ENCODE measurements at regions not wholly inside any gene's neighbourhood (a gene's known extent, or its start where the extent isn't known, plus 50 kb on each side); places are given as distances from the start of the nearest gene placed in this dataset.

DNA sequence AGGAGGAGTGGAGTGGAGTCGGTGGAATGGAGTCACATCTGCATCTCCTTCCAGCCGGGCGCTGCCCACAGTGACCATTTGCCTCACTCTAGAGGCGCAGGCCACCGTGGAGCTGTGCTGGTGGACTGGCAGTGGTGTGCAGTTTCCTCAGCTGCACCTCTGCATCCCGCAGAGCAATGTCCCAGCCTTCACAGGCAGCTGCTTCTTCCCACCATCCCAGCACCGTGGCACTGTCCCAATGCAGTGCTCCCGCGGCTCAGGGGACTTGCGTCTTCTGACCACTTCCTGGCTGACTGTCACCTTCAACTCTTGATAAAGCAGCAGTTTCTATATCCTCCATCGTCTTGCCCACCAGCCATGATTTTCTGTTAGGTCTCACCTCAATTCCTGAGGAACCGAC is 90.3 kb upstream of the SFMBT2 start:
- H3K27me3 Mint-ChIP-seq (ENCODE audit: low read depth) = peaks cover 4% of the 10 kb centered on the region; the same call in 1 of the 2 replicates
- H3K4me1 Mint-ChIP-seq = no peaks in the 10 kb centered on the region
- DNase-seq (ENCODE audit: low spot score) (no peak), ATAC-seq (no peak)
- ChIA-PET POLR2A (interaction anchor here (0.6 kb wide), 1 partner anchor 1066 kb away, joined by 3 read pairs; no protein-coding TSS in a partner anchor), CTCF (interaction anchor here (1.1 kb wide), 1 partner anchor 12 kb away, joined by 3 read pairs; no protein-coding TSS in a partner anchor)
- H3K9me3 Mint-ChIP-seq = peaks cover 10% of the 10 kb centered on the region; the same call in 1 of the 2 replicates
- H3K4me3 Mint-ChIP-seq = no peak overlapping the region
- H3K27ac Mint-ChIP-seq = no peak overlapping the region
- no peak for TF ChIP-seq TCF7 (CRISPR knock-in tag; IDR thresholded peaks at IDR 0.05; ENCODE audit: low read depth)
- TF ChIP-seq MXD4 (CRISPR knock-in tag; IDR thresholded peaks at IDR 0.05; ENCODE audit: borderline replicate concordance) = no peak
- no peak for TF ChIP-seq ZNF121 (CRISPR knock-in tag; IDR thresholded peaks at IDR 0.05)
- TF ChIP-seq TEAD1 (CRISPR knock-in tag; IDR thresholded peaks at IDR 0.05) = no peak
- TF ChIP-seq EMX1 (CRISPR knock-in tag; IDR thresholded peaks at IDR 0.05) = no peak
- no peak for TF ChIP-seq FOXP4 (CRISPR knock-in tag; IDR thresholded peaks at IDR 0.05)
- TF ChIP-seq MLX (CRISPR knock-in tag; IDR thresholded peaks at IDR 0.05) = no peak
- no peak for TF ChIP-seq NFATC4 (CRISPR knock-in tag; IDR thresholded peaks at IDR 0.05)
- TF ChIP-seq GABPB1 (CRISPR knock-in tag; IDR thresholded peaks at IDR 0.05) = no peak
- no peak for TF ChIP-seq RELA (CRISPR knock-in tag; IDR thresholded peaks at IDR 0.05; ENCODE audit: borderline replicate concordance)
- no peak for TF ChIP-seq HMGA2 (CRISPR knock-in tag; IDR thresholded peaks at IDR 0.05)
- TF ChIP-seq ZNF263 (CRISPR knock-in tag; IDR thresholded peaks at IDR 0.05; ENCODE audit: low read depth) = no peak
- TF ChIP-seq ZNF219 (CRISPR knock-in tag; IDR thresholded peaks at IDR 0.05; ENCODE audit: borderline replicate concordance) = no peak
- no peaks in the 10 kb centered on the region for H3K36me3 Mint-ChIP-seq

- DNase-seq (ENCODE audit: low spot score) (no peak), ATAC-seq (no peak)
- ChIA-PET CTCF (no interaction called here), POLR2A (no interaction called here)
- H3K27me3 Mint-ChIP-seq (ENCODE audit: low read depth) = peaks cover 7% of the 10 kb centered on the region; the same call in 1 of the 2 replicates
- no peaks in the 10 kb centered on the region for H3K36me3 Mint-ChIP-seq
- peaks cover 21% of the 10 kb centered on the region for H3K4me1 Mint-ChIP-seq
- peaks cover 4% of the 10 kb centered on the region; the same call in 1 of the 2 replicates for H3K9me3 Mint-ChIP-seq
- no peak for TF ChIP-seq CREB1 (CRISPR knock-in tag; IDR thresholded peaks at IDR 0.05)
- TF ChIP-seq, protein P1, sequence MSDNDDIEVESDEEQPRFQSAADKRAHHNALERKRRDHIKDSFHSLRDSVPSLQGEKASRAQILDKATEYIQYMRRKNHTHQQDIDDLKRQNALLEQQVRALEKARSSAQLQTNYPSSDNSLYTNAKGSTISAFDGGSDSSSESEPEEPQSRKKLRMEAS (CRISPR knock-in tag; IDR thresholded peaks at IDR 0.05) = no peak
- TF ChIP-seq, protein P2, sequence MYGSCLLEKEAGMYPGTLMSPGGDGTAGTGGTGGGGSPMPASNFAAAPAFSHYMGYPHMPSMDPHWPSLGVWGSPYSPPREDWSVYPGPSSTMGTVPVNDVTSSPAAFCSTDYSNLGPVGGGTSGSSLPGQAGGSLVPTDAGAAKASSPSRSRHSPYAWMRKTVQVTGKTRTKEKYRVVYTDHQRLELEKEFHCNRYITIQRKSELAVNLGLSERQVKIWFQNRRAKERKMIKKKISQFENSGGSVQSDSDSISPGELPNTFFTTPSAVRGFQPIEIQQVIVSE (CRISPR knock-in tag; IDR thresholded peaks at IDR 0.05; ENCODE audit: borderline replicate concordance) = no peak
- no peak for TF ChIP-seq ELF4 (CRISPR knock-in tag; IDR thresholded peaks at IDR 0.05; ENCODE audit: low read depth)
- H3K4me3 Mint-ChIP-seq = no peak overlapping the region
- H3K27ac Mint-ChIP-seq = no peak overlapping the region
Measured at GRCh38 chr10:7498111-7498510, 87.3 kb upstream of the SFMBT2 start.

- Mint-ChIP-seq H3K4me1 (peaks cover 24% of the 10 kb centered on the region), H3K27me3 (ENCODE audit: low read depth) (peaks cover 7% of the 10 kb centered on the region; the same call in 1 of the 2 replicates), H3K9me3 (peaks cover 11% of the 10 kb centered on the region), H3K27ac (no peak overlapping the region), H3K4me3 (no peak overlapping the region), H3K36me3 (no peaks in the 10 kb centered on the region)
- POLR2A ChIA-PET = no interaction called here
- no peak for TF ChIP-seq FOXK1 (CRISPR knock-in tag; IDR thresholded peaks at IDR 0.05)
- no peak for TF ChIP-seq GRHL2 (CRISPR knock-in tag; IDR thresholded peaks at IDR 0.05; ENCODE audit: insufficient replicate concordance, severe bottlenecking)
- TF ChIP-seq USF2 (CRISPR knock-in tag; IDR thresholded peaks at IDR 0.05) = no peak
- TF ChIP-seq RORB (CRISPR knock-in tag; IDR thresholded peaks at IDR 0.05) = no peak
- TF ChIP-seq, protein P3, sequence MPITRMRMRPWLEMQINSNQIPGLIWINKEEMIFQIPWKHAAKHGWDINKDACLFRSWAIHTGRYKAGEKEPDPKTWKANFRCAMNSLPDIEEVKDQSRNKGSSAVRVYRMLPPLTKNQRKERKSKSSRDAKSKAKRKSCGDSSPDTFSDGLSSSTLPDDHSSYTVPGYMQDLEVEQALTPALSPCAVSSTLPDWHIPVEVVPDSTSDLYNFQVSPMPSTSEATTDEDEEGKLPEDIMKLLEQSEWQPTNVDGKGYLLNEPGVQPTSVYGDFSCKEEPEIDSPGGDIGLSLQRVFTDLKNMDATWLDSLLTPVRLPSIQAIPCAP (CRISPR knock-in tag; IDR thresholded peaks at IDR 0.05) = no peak
- TF ChIP-seq JUN (CRISPR knock-in tag; IDR thresholded peaks at IDR 0.05) = no peak
- no peak for TF ChIP-seq HMGA2 (CRISPR knock-in tag; IDR thresholded peaks at IDR 0.05)
- CTCF ChIA-PET = interaction anchor here (0.7 to 3.6 kb wide), 6 partner anchors 9 to 373 kb away, joined by 3 to 12 read pairs (median 4); no protein-coding TSS in a partner anchor
- ATAC-seq = peak; percentile 85
- DNase-seq (ENCODE audit: low spot score) = no peak
Measured at GRCh38 chr10:7493996-7494395, 83.2 kb upstream of the SFMBT2 start.
